ENCODE measurements at regions not wholly inside any gene's neighbourhood (a gene's known extent, or its start where the extent isn't known, plus 50 kb on each side); places are given as distances from the start of the nearest gene placed in this dataset.
A peak's percentile ranks its signal among the peaks of the same experiment; 100 is the strongest.
"Not testable (repeated sequence)": the region's sequence is repeated elsewhere in the genome, so short reads cannot be mapped to it uniquely, and the experiment has no call there.

GRCh38 chr13:63741814-63742101 is 2326.1 kb upstream of the PCDH20 start:
- not testable (repeated sequence) for DNase-seq (ENCODE audit: low spot score)

DNA sequence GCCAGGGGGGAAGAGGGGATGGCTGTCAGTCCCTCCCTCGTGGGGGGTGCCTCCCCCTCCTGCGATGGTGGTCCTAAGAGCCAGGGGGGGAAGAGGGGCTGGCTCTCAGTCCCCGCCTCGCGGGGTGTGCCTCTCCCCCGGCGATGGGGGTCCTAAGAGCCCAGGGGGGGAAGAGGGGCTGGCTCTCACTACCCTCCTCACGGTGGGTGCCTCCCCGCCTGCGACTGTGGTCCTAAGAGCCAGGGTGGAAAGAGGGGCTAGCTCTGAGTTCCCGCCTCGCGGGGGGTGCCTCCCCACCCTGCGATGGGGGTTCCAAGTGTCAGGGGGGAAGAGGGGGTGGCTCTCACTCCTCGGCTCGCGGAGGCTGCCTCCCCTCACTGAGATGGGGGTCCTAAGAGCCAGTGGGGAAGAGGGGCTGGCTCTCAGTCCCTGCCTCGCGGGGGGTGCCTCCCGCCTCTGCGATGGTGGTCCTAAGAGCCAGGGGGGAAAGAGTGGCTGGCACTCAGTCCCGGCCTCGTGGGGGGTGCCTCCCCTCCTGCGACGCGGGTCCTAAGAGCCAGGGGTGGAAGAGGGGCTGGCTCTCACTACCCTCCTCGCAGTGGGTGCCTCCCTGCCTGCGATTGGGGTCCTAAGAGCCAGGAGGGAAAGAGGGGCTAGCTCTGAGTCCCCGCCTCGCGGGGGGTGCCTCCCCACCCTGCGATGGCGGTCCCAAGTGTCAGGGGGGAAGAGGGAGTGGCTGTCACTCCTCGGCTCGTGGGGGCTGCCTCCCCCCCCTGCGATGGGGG is 2325.6 kb upstream of the PCDH20 start:
- no peak for DNase-seq (ENCODE audit: low spot score)

GRCh38 chr13:63739112-63739735 is 2323.6 kb upstream of the PCDH20 start:
- not testable (repeated sequence) for DNase-seq (ENCODE audit: low spot score)

GRCh38 chr13:63737418-63737817 is 2321.8 kb upstream of the PCDH20 start:
- peak; percentile 86 for DNase-seq (ENCODE audit: low spot score)

DNA sequence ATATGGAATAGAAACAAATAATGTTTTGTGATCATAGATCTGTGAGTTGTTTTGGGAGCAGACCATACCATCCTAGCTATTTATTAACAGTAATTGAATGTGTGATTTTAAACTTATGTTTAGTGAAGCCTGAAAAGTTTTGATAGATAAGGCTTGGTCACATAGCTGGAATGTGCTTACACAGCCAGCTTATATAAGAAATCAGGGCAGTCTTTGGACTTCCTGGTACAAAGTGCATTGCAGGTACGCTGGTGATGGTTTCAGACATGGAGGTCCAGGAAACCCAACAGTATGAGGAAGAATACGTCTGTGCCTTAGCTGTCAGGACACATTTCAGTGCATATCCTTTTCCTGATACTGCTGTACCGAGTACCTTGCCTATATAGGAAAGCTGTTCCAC is 2316.2 kb upstream of the PCDH20 start:
- no peak for DNase-seq (ENCODE audit: low spot score)

- not testable (repeated sequence) for DNase-seq (ENCODE audit: low spot score)
Measured at GRCh38 chr13:63712159-63712558, 2296.5 kb upstream of the PCDH20 start.

- no peak for DNase-seq (ENCODE audit: low spot score)
Measured at GRCh38 chr13:63706751-63707150, 2291.1 kb upstream of the PCDH20 start.

DNA sequence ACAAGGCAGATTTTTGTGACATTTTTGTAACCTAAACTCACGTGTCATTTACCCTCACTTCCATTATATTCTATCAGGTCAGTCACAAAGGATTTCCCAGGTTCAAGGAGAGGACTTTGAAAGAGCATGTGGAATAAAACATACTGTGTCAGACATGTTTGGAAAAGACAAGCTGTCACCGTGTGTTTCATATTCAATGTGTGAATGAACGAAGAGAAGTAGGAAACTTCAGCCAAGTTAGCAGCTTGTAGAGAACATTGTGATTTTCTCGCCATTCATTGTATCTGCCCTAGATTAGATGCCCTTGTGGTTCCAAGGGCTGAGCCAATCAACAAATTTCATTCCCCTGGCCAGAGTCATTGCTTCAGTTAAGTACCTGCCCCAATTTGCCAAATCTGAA is 2288.9 kb upstream of the PCDH20 start:
- DNase-seq (ENCODE audit: low spot score) = no peak

DNA sequence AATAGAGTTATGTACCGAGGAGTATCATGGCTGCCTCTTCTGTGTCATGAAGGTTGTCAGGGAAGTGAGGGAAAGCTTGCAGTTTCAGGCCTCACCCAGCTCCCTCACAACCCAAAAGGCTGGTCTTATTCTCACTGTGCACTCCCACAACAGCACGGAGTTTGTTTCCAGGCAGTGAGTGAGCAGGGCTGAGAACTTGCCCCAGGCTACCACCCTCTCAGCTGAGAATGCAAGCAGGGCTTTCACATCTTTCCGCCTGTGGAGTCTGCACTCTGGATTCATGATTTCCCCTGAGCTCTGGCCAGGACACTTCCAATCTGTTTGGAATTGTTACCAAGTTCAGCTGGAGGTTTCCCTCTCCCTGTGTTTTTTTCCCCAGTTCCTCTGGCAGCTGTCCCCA is 2284.7 kb upstream of the PCDH20 start:
- no peak for DNase-seq (ENCODE audit: low spot score)

GRCh38 chr13:63699948-63700347 is 2284.3 kb upstream of the PCDH20 start:
- no peak for DNase-seq (ENCODE audit: low spot score)

DNA sequence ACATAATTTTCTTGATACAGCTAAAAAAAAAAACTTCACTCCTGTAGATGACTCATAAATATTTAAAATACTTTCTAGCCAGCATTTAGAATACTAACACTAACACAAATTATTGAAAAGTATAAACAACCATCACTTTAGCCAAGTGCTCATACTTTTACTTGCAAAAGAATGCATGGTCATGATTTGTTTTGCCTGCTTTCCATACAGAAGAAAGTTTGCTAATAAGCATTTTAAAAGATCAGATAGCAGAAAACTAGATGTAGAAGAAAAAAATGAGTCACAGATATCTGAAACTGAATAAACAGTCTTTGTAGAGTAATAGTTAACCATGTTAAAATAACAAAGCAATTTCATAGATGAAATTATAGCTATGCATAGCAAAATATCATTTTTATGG is 2280.4 kb upstream of the PCDH20 start:
- no peak for DNase-seq (ENCODE audit: low spot score)

- DNase-seq (ENCODE audit: low spot score) = no peak
Measured at GRCh38 chr13:63693696-63694095, 2278.0 kb upstream of the PCDH20 start.

DNA sequence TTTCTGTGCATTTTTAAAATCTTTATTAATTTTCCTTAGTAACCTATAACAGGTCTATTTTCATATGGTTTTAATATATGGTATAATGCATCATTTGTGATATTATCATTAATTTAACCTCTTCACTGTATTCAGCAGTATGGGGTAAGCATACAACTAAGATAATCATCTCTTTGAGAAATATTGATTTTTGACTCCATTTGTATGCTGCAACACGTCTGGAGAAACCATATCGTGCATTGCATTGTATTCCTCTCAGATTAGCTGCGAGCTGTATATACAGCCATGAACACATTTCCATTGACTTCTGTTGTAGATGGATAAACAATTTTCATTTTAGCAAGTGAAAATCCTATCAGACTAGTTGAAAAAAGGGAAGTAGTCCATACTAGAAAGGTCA is 2275.8 kb upstream of the PCDH20 start:
- no peak for DNase-seq (ENCODE audit: low spot score)

- DNase-seq (ENCODE audit: low spot score) = no peak
Measured at GRCh38 chr13:63690672-63691071, 2275.0 kb upstream of the PCDH20 start.

- no peak for DNase-seq (ENCODE audit: low spot score)
Measured at GRCh38 chr13:63684822-63685221, 2269.2 kb upstream of the PCDH20 start.

DNA sequence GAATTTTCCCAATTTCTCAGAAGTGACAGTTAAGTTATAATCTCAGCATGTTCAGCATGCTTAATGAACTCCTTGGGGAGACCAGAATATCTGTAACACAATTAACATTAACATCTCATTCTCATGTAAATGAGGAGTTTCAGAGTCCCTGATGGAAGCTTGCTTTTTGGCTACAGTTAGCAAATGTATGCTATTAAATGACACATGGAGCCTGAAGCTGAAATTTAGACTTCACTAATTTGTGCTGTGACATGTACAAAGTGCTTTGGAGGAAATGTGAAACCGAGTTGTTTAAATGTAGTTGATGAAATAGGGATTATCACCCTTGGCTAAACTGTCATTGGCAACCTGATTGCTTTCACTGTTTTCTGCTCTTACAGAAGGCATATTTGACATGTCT is 2265.1 kb upstream of the PCDH20 start:
- DNase-seq (ENCODE audit: low spot score) = no peak

- DNase-seq (ENCODE audit: low spot score) = no peak
Measured at GRCh38 chr13:63671296-63671695, 2255.6 kb upstream of the PCDH20 start.

GRCh38 chr13:63651394-63651793 is 2235.7 kb upstream of the PCDH20 start:
- DNase-seq (ENCODE audit: low spot score) = no peak

DNA sequence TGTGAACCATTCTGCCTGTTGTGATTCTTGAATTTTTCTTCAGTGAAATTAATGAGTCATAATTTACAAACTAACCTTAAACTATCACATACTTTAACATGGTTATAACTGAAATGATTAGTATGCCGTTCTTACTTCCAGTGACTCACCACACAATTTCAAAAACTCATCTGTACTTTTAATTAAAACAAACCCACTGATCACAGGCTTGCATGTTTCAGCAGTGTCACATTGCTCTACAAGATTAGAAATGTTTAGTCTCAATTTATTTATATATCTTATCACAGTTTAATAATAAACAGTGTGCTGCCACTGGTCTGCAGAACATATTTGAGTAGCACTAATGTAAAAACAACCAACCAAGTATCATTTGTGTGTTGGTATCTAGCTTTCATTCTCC is 2227.9 kb upstream of the PCDH20 start:
- no peak for DNase-seq (ENCODE audit: low spot score)

DNA sequence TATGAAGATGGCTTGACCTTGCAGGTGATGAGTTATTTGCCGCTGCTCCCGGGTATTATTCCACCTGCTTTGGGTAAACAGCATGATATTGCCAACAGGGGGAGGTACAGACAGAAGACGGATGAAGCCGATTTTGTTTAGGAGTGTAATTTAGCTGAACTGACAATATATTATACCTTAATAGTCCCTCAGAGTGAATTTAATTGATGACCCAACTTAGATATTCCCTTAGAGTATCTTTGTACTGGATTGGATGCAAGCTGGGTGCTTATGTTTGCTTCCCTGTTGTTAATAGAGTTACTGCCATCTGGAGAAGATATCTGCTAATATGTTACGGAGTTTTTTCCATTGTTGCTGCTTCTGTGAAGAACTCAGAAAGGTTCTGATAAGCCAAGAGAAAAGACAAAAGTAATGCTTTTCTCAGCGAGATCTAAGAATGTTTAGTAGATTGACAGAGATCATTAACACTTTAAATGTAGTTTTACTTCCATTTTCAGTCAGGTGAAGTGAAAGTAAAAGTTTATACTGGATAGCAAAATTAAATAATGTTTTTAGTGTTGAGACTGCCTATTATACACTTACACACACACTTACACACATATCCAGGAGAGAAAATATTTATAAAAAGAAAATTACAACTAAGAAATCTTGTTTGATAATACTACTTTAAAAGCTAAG is 2220.8 kb upstream of the PCDH20 start:
- no peak for DNase-seq (ENCODE audit: low spot score)

GRCh38 chr13:63632321-63632720 is 2216.7 kb upstream of the PCDH20 start:
- no peak for DNase-seq (ENCODE audit: low spot score)

GRCh38 chr13:63631006-63631405 is 2215.4 kb upstream of the PCDH20 start:
- no peak for DNase-seq (ENCODE audit: low spot score)

GRCh38 chr13:63629591-63629990 is 2213.9 kb upstream of the PCDH20 start:
- DNase-seq (ENCODE audit: low spot score) = no peak

Measured in mesenteric fat pad (tissue), 1 donor.